ENCODE measurements at regions not wholly inside any gene's neighbourhood (a gene's known extent, or its start where the extent isn't known, plus 50 kb on each side); places are given as distances from the start of the nearest gene placed in this dataset.
"Not testable (repeated sequence)": the region's sequence is repeated elsewhere in the genome, so short reads cannot be mapped to it uniquely, and the experiment has no call there.

DNA sequence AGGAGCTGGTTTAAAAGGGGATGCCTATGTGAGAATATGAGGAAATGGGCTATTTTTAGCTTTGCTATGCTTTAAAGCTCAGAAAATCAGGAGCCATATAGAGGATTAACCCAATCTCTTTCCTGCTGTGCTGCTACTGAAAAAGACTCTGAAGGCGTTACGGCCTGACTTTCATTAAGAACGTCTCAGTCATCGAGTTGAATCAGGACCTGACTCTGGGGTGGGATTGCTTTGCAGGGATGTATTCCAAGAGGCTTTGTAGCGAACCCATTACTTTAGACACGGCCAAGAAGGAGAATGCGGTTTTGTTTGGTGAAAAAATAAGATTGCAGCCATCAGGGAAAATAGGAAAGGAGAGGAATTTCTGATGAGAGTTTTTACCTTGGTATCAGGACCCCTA, 426.9 kb downstream of the CCSER2 start (continued):
- TF ChIP-seq NEUROD1 (IDR thresholded peaks at IDR 0.05; ENCODE audit: borderline replicate concordance, low read depth, low read length, partially characterized antibody) (no peak), CBX3 (IDR thresholded peaks at IDR 0.05; ENCODE audit: borderline replicate concordance in 1 of 2, low read length in 2 of 2) (no peak), SMAD4 (CRISPR knock-in tag; conservative IDR thresholded peaks at IDR 0.05) (no peak), PML (IDR thresholded peaks at IDR 0.05; ENCODE audit: low read length) (no peak)
- TF ChIP-seq, protein P1, sequence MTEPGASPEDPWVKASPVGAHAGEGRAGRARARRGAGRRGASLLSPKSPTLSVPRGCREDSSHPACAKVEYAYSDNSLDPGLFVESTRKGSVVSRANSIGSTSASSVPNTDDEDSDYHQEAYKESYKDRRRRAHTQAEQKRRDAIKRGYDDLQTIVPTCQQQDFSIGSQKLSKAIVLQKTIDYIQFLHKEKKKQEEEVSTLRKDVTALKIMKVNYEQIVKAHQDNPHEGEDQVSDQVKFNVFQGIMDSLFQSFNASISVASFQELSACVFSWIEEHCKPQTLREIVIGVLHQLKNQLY (CRISPR knock-in tag; conservative IDR thresholded peaks at IDR 0.05): no peak

DNA sequence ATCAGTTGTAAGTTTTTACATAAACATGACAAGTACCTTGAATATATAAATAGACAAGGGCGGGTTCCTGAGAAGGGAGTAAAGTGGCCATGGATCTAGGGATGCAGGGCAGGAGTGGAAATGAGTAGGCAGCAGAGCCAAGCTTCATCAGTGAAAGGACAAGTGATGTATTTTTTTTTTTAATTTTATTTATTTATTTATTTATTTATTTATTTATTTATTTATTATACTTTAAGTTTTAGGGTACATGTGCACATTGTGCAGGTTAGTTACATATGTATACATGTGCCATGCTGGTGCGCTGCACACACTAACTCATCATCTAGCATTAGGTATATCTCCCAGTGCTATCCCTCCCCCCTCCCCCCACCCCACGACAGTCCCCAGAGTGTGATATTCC, 428.3 kb downstream of the CCSER2 start:
- H3K9ac ChIP-seq (ENCODE audit: insufficient read depth in 1 of 2, low read depth in 2 of 2, low read length in 2 of 2); H3K9me1 ChIP-seq (ENCODE audit: control insufficient read depth, insufficient read depth, low read length); H3K4me2 ChIP-seq (ENCODE audit: insufficient read depth, low read length); H3K79me2 ChIP-seq (ENCODE audit: control insufficient read depth, insufficient read depth, low read length); intact Hi-C loops (cut with micrococcal nuclease); H2AFZ ChIP-seq (ENCODE audit: low read depth, low read length); H3K4me3 ChIP-seq; FAIRE-seq; DNase-seq (ENCODE audit: extremely low read depth in 1 of 4, low spot score in 3 of 4); H3K36me3 ChIP-seq (ENCODE audit: control insufficient read depth, insufficient read depth, low read length); in situ Hi-C loops (cut with MboI); H3K27me3 ChIP-seq (ENCODE audit: control insufficient read depth in 2 of 2, insufficient read depth in 2 of 2, low read length in 2 of 2); BruUV-seq (replicated peaks); POLR2A ChIA-PET; CTCF ChIA-PET (ENCODE audit: low intra/inter-chr PET ratio); H4K20me1 ChIP-seq (replicated peaks; ENCODE audit: control insufficient read depth, insufficient read depth, low read length); ATAC-seq; H3K9me3 ChIP-seq (replicated peaks; ENCODE audit: control insufficient read depth, insufficient read depth, low read depth, low read length); H3K4me1 ChIP-seq (replicated peaks in 1 of 2; ENCODE audit: control insufficient read depth in 2 of 2, insufficient read depth in 2 of 2, low read length in 2 of 2); H3K27ac ChIP-seq (ENCODE audit: extremely low read depth, low read depth, low read length): not testable (repeated sequence)
- 0% methylated on average over 1 of the region's 3 CpGs for WGBS (ENCODE audit: insufficient coverage, low coverage, missing lambda C conversion rate)

All from K562 (cell line).